HG03354 (cell line): ENCODE measurements at regions not wholly inside any gene's neighbourhood (a gene's known extent, or its start where the extent isn't known, plus 50 kb on each side); places are given as distances from the start of the nearest gene placed in this dataset.

Source experiments
- ATAC-seq: cut with Tn5 transposase; IDR thresholded peaks from one replicate; pipeline ENCODE4 v1.9.1; 2021; ENCODE audit warnings: mild to moderate bottlenecking; ENCODE audit not compliant: unreplicated experiment, poor library complexity, severe bottlenecking

- no peak for ATAC-seq
These were observed 67.8 kb upstream of the CITED2 start for GRCh38 chr6:139442188-139442671.

DNA sequence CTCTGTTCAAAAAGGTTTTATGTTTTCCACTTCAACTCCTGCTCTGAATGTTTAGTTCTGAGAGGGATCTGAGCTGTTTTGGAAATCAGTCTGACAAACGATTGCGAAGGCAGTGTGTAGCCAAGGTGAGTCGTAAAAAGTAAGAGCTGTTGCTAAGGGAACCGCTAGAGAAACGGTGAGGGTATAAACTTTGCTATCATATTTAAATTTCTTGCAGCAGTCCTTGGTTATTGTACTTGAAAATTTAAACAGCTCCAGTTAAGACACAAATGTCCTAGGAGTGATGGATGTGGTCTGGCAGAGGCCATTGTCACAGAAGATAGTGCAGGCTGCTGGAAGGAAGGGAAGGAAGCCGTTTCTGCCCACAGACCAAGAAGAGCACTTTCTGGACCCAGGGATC lies 64.9 kb upstream of the CITED2 start:
- no peak for ATAC-seq

DNA sequence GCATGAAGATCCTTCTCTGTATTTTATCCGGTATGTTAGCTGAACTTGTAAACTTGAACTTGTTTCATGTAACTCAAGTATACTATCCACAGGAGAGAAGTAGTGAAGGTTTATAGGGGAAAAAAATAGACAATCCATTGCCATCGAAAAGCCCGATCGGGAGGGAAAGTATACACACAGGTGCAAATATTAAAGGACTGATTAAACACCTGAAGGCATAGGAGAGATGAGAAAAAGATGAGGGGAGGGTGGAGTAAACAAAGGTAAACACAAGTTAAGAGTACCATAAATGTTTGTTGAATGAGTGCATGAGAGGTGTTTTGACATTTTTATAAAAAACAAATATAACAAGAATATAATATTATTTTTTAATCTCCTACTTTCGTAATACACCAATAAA lies 64.3 kb upstream of the CITED2 start:
- ATAC-seq: no peak

DNA sequence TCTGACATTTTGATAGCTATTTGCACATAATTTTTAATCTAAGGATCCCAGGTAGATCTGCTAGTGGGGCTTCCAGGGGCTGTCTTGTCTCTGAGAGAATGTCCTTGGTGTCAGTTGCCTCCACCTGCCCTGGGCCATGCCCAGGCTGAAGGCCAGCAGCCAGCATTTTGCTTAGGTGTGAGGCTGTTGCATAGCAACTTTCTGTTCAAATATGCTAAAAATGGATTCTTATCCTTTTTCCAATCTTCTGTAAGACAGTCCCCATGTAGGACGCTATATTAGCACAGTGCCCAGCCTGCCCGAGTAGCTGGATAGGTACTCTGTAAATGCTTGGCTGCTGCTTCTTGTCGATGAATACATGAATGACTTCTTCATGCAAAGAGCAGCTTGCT lies 62.5 kb upstream of the CITED2 start:
- no peak for ATAC-seq

- ATAC-seq: no peak
These were observed 61.9 kb upstream of the CITED2 start for GRCh38 chr6:139436200-139436956.

- ATAC-seq: no peak
These were observed 59.4 kb upstream of the CITED2 start for GRCh38 chr6:139433631-139434419.

- ATAC-seq: no peak
These were observed 57.1 kb upstream of the CITED2 start for GRCh38 chr6:139431602-139431956.

GRCh38 chr6:139430899-139431601 lies 56.6 kb upstream of the CITED2 start:
- ATAC-seq: no peak

- no peak for ATAC-seq
These were observed 55.2 kb upstream of the CITED2 start for GRCh38 chr6:139429580-139430145.

GRCh38 chr6:139427199-139427598 lies 52.8 kb upstream of the CITED2 start:
- ATAC-seq: no peak

DNA sequence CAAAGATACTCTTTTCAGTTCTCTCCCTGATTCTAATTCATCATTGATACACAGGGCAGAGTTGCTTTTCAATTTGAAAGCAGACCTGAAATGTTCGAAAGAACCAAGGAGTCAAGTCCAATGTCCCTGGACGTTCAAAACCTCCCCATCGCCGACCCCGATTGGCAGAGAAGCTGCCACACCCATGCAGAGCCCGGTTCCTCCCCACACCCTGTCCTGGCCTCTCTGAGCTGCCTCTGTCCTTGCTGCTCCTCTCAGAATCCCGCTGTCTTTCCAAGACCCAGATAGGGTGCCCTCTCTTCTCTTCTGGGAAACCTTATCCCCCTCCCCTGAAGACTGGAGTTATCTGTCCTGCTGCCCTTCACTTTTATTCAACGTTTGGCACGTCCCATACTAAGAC lies 52.3 kb upstream of the CITED2 start:
- no peak for ATAC-seq

- no peak for ATAC-seq
These were observed 51.3 kb upstream of the CITED2 start for GRCh38 chr6:139425780-139426179.

DNA sequence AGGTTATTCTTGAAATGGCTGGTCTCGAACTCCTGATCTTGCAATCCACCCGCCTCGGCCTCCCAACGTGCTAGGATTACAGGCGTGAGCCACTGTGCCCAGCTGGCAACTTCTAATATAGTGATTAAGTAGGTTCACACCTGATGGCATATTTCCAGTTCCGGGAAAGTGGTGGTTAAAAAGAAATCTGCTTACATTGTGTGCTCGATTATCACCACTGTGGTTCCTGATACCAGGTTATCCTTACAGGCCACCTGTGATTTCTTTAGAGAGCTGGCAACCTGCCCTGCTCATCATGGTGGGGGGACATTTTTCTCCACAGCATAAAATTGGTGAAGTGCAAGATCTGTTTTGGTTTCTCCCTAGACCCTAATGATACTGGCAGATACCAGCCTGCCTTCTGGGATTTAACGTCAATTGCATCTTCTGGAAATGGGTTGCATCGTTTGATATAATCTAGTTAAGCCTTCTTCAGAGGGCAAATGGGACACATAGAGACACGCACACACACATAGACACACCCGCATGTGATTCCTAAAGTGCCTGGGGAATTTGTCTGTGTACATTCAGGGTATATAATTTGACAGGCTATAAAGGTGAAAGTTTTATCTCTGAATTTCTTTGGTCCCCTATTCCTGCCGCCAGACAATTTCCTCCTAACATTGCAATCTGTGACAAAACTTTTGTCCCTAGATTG lies 49.7 kb upstream of the CITED2 start:
- no peak for ATAC-seq
